Stimulated activated CD4-positive, alpha-beta T cell treated with anti-CD3 and anti-CD28 coated beads, Interleukin-2, amount 100 ng/mL, for 24 hours (primary cell): ENCODE measurements at regions not wholly inside any gene's neighbourhood (a gene's known extent, or its start where the extent isn't known, plus 50 kb on each side); places are given as distances from the start of the nearest gene placed in this dataset.

ENCODE experiments used
- DNase-seq, 2 donors: peaks; one replicate each; pipeline ENCODE4 v3.0.0-alpha.2; 2020

- no peak for DNase-seq
These were observed 654.4 kb upstream of the NR5A2 start for GRCh38 chr1:199373139-199373538.

- DNase-seq: no peak
These were observed 650.3 kb upstream of the NR5A2 start for GRCh38 chr1:199377211-199377610.

DNA sequence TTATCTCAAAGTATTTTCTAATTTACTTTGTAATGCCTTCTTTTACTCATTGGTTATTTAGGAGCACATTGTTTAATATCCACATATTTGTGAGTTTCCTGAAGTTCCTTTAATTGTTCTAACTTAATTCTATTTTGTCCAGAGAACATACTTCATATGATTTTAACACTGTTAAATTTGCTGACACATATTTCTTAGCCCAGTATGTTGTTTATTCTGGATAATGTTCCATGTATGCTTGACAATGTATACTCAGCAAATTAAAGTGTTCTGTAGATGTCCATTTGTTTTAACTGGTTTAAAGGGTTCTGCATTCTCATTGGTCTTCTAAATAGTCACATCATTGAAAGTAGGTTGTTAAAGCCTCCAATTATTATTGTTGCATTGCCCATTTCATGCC is 643.7 kb upstream of the NR5A2 start:
- DNase-seq: no peak

DNA sequence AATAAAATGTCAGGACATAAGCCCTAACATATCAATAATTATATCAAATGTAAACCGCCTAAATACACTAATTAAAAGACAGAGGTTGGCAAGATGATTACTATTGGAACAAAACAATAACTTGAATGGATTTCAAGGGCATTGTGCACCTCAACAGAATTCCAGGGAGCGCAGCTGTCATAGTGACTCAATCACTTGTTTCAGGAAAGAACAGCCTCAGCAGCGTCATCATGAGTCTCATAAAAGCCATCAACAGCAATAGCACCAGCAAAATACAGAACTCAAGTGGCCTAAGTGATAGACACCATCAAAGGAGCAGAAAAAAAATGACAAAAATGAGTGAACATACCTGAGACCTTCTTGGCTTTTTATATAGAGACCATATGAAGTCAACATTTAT is 632.7 kb upstream of the NR5A2 start:
- DNase-seq: no peak

DNA sequence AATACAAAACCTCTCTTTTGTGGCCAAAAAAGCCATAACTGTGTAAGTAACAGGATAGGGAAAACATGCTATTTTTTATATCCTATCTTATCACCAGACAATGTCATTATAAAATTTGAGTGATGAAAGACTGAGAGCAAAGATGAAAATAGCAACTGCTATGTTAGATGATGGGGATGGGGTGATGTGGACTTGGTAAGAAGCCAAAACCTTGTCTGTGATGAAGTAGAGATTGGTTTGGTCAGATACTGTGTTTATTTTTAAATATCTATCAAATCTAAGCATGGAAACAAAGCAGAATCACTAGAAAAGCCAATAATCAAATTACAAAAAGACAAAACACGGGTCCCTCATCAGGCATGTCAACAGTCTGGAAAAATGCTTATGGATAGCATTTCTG is 631.1 kb upstream of the NR5A2 start:
- DNase-seq: no peak

DNA sequence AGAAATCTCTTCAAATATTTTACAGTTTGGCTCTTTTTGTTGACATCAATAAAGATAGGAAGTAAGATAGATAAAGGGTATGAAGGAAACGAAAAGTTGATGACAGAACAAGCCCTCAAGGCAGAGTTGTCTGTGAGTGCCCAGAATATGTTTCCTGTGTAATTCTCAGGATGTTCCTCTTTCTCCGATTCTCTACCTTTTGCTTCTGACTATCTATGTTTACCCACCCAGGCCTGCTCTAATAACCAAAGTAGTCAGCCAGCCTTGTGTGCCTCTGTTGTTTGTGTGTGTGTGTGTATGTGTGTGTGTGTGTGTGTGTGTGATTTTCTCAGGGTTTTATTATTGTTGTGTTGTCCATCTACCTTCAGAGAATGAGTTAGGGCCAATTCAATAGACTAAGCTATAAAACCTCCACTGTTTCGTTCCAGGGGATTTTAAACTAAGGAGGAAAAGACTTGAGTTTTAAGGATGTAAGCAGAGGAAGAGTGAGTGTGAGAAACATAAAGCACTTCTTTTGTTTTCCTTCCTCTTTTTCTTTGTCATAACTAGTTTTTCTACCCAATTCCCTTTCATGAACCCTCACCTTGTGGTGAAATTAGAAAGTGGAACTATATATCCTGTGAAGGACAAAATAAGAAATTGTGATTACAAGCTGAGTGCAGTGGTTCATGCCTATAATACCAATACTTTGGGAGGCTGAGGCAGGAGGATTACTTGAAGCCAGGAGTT is 627.4 kb upstream of the NR5A2 start:
- no peak for DNase-seq

DNA sequence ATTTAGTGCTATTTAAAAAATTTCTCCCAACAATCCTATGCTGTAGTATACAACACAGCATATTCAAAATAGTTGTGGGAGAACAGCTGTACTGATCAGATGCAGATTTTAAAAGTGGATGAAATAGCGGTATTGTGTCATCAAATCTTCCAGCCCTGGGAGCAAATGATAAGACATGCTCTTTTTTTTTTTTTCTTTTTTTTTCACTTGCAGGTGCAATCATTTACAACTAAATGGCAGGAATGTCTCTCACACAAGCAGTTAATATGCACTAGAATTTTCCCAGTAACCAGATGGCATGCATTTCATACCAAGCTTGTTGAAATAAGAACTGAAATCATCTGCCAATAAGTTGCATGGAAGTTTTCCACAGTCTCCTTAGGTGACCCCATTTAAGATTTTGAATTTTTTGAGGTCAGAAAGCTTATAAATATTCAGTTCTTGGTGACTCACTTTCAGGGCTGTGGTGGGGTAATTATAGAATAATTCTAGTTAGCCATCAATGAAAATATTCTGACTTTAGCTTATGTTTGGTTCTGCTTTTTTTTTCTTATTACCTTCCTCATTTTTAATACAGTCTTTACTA is 623.9 kb upstream of the NR5A2 start:
- no peak for DNase-seq

GRCh38 chr1:199404191-199404590 is 623.3 kb upstream of the NR5A2 start:
- no peak for DNase-seq

DNA sequence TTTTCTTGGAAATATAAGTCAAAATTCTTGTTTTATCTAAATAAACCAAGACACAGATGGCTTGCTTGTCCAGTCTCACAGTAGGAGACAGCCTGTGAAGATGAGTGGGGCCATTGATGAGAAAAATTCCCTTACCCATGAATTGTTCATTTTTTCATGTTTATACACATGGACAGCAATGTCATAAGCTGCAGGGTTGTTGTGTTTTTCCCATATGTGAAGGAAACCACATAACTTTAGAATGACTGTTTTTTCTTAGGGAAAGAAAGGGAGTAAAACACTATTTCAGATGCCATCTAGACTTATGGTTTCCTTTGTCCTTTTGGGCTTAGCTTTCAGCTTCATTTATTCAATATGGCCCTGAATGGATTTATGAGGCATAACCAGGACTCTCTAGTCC is 622.5 kb upstream of the NR5A2 start:
- DNase-seq: no peak

GRCh38 chr1:199405634-199406196 is 621.8 kb upstream of the NR5A2 start:
- DNase-seq: no peak

GRCh38 chr1:199410462-199410861 is 617.0 kb upstream of the NR5A2 start:
- DNase-seq: no peak

- no peak for DNase-seq
These were observed 616.0 kb upstream of the NR5A2 start for GRCh38 chr1:199411506-199411905.

DNA sequence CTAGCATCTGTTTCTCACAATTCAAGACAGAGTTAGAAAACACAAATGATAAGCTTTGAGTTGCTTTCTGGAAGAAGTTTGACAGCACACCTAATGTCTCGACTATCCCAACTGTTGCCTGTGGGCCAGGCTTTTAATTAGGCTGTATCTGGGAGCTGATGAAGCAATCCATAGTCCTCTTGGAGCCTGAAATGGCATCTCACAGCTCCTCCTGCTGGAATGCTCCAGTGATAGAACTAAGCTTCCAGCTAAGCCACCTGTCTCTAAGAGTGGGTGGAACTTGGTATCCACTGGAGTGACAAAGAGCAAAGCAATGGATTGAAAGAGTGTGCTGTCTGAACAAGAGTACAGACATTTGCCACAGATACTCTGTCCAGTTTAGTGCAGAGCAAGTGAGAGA is 605.3 kb upstream of the NR5A2 start:
- DNase-seq: no peak

DNA sequence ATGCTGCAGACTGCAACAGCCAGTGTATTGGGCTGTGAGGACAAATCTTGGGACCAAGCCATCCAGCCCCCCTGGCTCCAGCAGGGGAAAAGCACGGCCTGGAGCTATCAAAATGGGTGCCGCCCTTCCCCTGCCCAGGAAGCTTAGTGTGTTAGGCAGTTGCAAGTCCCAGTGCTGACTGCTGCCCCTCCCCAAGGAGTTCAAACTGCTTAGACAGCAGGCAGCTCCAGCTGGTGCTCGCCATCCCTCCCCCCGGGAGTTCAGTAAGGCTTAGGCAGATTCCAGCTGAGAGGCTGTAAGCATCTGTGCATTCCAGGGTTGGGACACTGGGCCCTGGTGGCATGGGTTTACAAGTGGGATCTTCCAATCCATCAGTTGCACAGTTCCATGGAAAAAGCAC is 579.6 kb upstream of the NR5A2 start:
- no peak for DNase-seq

DNA sequence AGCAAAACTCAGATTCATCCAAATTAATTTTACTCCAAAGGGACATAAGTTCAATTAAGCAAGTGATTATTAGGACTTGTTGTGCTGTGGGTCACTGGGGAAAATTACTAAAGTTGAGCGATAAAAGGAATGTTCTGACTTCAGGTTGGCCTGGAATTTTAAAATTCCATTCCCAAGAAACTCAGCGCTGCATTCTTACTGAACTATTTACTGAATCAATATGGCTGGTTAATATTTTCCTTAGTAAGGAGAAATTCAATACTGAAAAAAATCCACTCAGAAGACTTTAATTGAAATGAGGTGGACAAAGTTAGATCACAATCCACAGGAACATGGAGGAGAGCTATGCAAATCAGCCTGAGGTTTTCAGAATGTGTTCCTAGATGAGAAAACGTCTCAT is 578.9 kb upstream of the NR5A2 start:
- no peak for DNase-seq

- DNase-seq: no peak
These were observed 578.3 kb upstream of the NR5A2 start for GRCh38 chr1:199449221-199449620.

DNA sequence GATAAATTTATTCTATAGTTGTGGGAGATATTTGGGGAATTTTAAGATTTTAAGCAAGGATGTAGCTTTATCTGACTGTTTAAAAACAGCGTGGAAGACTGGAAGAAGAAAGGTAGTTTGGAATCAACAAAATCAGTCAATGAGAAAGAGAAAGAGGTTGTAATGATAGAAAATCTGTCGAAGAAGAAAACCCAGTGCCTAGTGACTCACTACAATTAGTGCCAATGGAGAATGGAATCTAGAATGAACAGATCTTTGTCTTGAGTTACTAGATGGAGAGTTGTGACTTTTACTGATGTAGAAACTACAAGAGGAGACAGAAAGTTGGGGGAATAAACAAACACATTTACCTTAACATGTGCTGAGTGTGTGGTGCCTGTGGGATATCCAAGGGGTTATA is 577.8 kb upstream of the NR5A2 start:
- DNase-seq: no peak

GRCh38 chr1:199452627-199453026 is 574.9 kb upstream of the NR5A2 start:
- DNase-seq: no peak

GRCh38 chr1:199453723-199454122 is 573.8 kb upstream of the NR5A2 start:
- DNase-seq: no peak

- DNase-seq: no peak
These were observed 566.6 kb upstream of the NR5A2 start for GRCh38 chr1:199460933-199461332.

DNA sequence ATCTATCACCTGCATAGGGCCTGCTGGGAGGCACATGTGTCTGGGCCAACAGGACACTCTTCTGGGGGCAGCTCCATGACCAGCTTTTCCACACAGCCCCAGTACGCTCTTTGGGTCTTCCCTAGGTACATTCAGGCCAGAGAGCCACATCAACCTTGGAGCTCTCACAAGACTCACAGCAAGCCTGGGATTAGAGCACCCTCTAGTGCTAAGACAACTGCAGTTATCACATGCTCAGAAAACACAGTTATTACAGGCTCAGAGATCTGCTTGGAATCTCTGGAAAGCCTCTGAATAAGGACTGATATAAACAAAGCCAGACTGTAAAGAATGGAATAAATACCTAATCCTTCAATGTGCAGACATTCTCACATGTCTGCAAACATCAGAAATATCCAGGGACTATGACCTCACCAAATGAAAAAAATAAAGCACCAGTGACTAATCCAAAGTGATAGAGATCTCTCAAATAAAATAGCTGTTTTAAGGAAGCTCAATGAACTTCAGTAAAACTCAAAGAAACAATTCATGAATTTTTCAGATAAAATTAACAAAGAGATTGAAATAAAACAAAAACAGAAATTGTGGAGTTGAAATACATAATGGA is 563.9 kb upstream of the NR5A2 start:
- peak in 1 of 2 donors; percentile 4 for DNase-seq

- no peak for DNase-seq
These were observed 560.5 kb upstream of the NR5A2 start for GRCh38 chr1:199466961-199467360.

DNA sequence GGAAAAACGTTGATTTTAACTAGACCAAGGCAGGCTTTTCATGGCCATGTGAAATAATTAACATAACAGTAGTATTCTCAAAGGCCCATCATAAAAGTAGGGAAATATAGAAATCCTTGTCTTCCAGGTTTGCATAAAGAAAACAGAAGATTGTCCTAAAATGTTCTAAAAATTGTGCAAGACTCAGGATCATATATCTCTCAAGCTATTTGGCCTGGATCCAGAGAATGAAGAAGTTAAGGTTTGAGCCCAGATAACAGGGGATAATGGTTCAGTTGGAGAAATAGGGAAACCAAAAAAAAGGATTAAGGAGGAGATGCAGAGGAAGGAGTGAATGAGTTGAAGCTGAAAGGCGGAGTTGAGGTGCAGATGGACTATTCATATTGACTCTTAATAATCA is 555.5 kb upstream of the NR5A2 start:
- no peak for DNase-seq

GRCh38 chr1:199472978-199473377 is 554.5 kb upstream of the NR5A2 start:
- no peak for DNase-seq
